Effector memory CD8-positive, alpha-beta T cell (primary cell): ENCODE measurements at regions not wholly inside any gene's neighbourhood (a gene's known extent, or its start where the extent isn't known, plus 50 kb on each side); places are given as distances from the start of the nearest gene placed in this dataset.

Source experiments
- ATAC-seq: fragments of 150-1000 bp; cut with Tn5 transposase; replicated peaks from 2 replicates; pipeline ENCODE4 v1.10.0; 2021; ENCODE audit warnings: mild to moderate bottlenecking, moderate library complexity
- DNase-seq, 3 experiments: peaks; one replicate each; pipeline ENCODE4 v3.0.0; 2021
- H3K27ac Mint-ChIP-seq, 2 donors: one replicate each; pipeline ENCODE4 v1.8.0; 2022; ENCODE audit warnings: mild to moderate bottlenecking in 2 of 2, mixed read lengths in 2 of 2, moderate library complexity in 2 of 2
- H3K27me3 Mint-ChIP-seq, 2 donors: one replicate each; pipeline ENCODE4 v1.8.0; 2022; ENCODE audit warnings: mixed read lengths in 2 of 2
- H3K36me3 Mint-ChIP-seq: one replicate; pipeline ENCODE4 v1.8.0; 2022; ENCODE audit warnings: mild to moderate bottlenecking, moderate library complexity, mixed read lengths; ENCODE audit not compliant: insufficient read depth
- H3K4me1 Mint-ChIP-seq, 2 donors: one replicate each; pipeline ENCODE4 v1.8.0; 2022; ENCODE audit warnings: low read depth in 2 of 2, mixed read lengths in 2 of 2
- H3K4me3 Mint-ChIP-seq, 2 donors: one replicate each; pipeline ENCODE4 v1.8.0; 2022; ENCODE audit warnings: mild to moderate bottlenecking in 2 of 2, mixed read lengths in 2 of 2, moderate library complexity in 2 of 2
- H3K9me3 Mint-ChIP-seq, 2 donors: one replicate each; pipeline ENCODE4 v1.8.0; 2022; ENCODE audit warnings: mixed read lengths in 2 of 2

- Mint-ChIP-seq H3K4me1 (no peaks in the 10 kb centered on the region), H3K36me3 (no peaks in the 10 kb centered on the region), H3K27ac (no peak overlapping the region), H3K4me3 (no peak overlapping the region), H3K27me3 (no peaks in the 10 kb centered on the region), H3K9me3 (peaks cover 1 to 4% of the 10 kb centered on the region in 2 donors)
- ATAC-seq: no peak
- DNase-seq: no peak
Observed at GRCh38 chr3:34859746-34860145, 779.6 kb upstream of the ARPP21 start.

GRCh38 chr3:34862456-34862855 lies 776.9 kb upstream of the ARPP21 start:
- H3K27me3 Mint-ChIP-seq: no peaks in the 10 kb centered on the region
- H3K27ac Mint-ChIP-seq: no peak overlapping the region
- ATAC-seq: no peak
- no peaks in the 10 kb centered on the region for H3K36me3 Mint-ChIP-seq
- H3K4me1 Mint-ChIP-seq: no peaks in the 10 kb centered on the region
- no peak for DNase-seq
- H3K9me3 Mint-ChIP-seq: peaks cover 0 to 1% of the 10 kb centered on the region in 2 donors
- no peak overlapping the region for H3K4me3 Mint-ChIP-seq

DNA sequence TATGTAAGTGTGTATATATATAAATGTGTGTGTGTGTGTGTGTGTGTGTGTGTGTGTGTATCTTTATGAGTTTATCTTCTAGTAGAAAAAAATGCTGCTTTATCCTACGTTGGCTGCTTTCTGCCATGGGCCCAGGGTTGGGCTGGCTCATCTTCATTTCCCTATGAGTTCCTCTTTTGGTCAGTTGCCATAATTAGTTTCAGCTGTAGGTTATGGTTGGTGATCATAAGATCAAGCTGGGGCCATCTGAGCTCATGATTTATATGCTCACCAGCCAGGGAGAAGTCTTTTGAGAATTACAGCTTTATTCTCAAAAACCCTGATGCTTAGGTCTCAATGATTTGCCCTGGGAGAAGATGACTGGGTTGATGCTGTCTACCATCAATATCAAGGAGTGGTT lies 775.8 kb upstream of the ARPP21 start:
- Mint-ChIP-seq H3K4me1 (no peaks in the 10 kb centered on the region), H3K9me3 (peaks cover 2 to 5% of the 10 kb centered on the region in 2 donors), H3K27me3 (no peaks in the 10 kb centered on the region), H3K4me3 (no peak overlapping the region), H3K27ac (no peak overlapping the region), H3K36me3 (no peaks in the 10 kb centered on the region)
- ATAC-seq (no peak), DNase-seq (no peak)

DNA sequence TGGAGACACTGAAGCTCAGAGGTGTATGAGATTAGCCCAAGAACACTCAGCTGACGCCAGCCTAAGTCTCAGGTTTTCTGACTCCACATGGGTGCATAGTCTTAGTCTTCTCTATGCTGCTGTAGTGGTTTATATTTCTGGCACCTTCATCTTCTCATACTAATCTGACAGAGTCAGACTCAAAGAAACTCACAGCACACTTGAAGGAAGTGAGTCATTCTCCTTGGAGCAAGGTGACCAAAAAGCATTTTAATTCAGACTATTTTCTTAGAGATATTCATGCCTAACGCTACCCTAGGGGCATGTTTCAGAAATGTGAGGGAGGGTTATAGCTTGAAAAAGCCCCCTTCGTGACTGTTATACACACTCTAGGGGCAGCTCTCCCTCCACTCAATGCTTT lies 775.3 kb upstream of the ARPP21 start:
- DNase-seq (no peak), ATAC-seq (no peak)
- H3K4me3 Mint-ChIP-seq: no peak overlapping the region
- H3K4me1 Mint-ChIP-seq: no peaks in the 10 kb centered on the region
- no peak overlapping the region for H3K27ac Mint-ChIP-seq
- peaks cover 3 to 10% of the 10 kb centered on the region in 2 donors for H3K9me3 Mint-ChIP-seq
- H3K36me3 Mint-ChIP-seq: no peaks in the 10 kb centered on the region
- H3K27me3 Mint-ChIP-seq: no peaks in the 10 kb centered on the region

DNA sequence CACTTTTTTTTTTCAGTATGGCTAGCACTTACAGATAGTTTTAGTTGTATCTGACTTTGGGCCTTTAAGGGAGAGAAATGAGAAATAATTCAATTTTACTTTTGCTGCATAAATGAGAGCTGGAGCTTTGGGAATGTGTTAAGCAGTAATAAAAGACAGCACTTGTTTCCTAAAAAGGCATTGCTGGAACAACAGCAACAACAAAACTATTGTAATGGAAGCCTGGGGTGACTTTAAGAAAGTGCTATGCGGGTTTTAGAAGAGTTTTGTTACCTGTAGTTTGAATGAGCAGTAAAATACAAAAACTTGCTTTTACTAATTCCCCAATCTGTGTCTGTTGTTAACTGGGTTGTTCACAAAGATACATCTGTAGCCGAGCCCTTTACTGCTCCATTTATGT lies 774.0 kb upstream of the ARPP21 start:
- Mint-ChIP-seq H3K27ac (no peak overlapping the region), H3K27me3 (no peaks in the 10 kb centered on the region), H3K9me3 (peaks cover 4 to 17% of the 10 kb centered on the region in 2 donors), H3K36me3 (no peaks in the 10 kb centered on the region), H3K4me3 (no peak overlapping the region), H3K4me1 (no peaks in the 10 kb centered on the region)
- no peak for ATAC-seq
- DNase-seq: no peak

DNA sequence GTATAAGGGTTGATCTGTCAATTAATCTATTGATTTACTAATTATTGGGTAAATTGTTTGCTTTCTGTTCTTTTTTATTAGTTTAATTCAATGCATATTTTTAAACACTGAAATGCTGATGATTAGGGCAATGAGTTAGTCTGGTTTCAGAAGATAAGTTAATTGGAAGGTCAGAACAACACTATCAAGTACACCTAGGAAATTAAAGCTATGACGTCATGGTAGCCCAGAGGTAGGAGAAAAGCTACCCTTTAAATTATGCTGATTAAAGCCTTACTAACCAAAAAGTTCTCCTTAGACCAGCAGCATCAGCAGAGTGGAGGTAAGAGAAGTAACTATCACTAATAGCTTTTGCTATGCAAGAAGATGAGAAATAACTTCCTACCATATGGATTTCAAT lies 770.4 kb upstream of the ARPP21 start:
- ATAC-seq: no peak

GRCh38 chr3:34869696-34870095 lies 769.6 kb upstream of the ARPP21 start:
- Mint-ChIP-seq H3K9me3 (peaks cover 6 to 17% of the 10 kb centered on the region in 2 donors), H3K27me3 (no peaks in the 10 kb centered on the region), H3K36me3 (no peaks in the 10 kb centered on the region), H3K4me3 (no peak overlapping the region), H3K27ac (no peak overlapping the region), H3K4me1 (no peaks in the 10 kb centered on the region)
- DNase-seq (no peak), ATAC-seq (no peak)

More for the DNA sequence above, 770.4 kb upstream of the ARPP21 start:
- Mint-ChIP-seq H3K36me3 (no peaks in the 10 kb centered on the region), H3K27me3 (no peaks in the 10 kb centered on the region), H3K27ac (no peak overlapping the region), H3K9me3 (peaks cover 6 to 17% of the 10 kb centered on the region in 2 donors), H3K4me1 (no peaks in the 10 kb centered on the region), H3K4me3 (no peak overlapping the region)
- DNase-seq: no peak

DNA sequence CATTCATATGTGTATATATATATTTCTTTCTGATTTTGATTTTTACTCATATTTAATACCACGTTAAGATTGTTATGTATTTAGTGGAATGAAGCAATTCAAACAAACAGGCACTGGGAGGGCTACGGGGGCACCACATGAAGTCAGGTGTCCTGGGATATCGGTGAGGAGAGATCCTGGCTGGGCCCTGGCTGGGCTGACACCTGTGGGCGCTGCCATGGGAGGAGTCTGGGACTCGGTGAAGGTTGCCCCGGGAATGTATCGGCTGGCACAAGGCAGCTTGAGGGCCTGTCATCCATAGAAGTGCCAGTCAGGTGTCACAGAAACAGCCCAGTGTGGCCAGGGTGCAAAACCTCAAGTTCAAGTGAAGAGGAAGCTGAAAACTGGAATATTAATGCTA lies 766.9 kb upstream of the ARPP21 start:
- DNase-seq: no peak
- H3K4me3 Mint-ChIP-seq: no peak overlapping the region
- no peaks in the 10 kb centered on the region for H3K36me3 Mint-ChIP-seq
- peaks cover 6 to 17% of the 10 kb centered on the region in 2 donors for H3K9me3 Mint-ChIP-seq
- no peak for ATAC-seq
- H3K27ac Mint-ChIP-seq: no peak overlapping the region
- H3K4me1 Mint-ChIP-seq: no peaks in the 10 kb centered on the region
- no peaks in the 10 kb centered on the region for H3K27me3 Mint-ChIP-seq

- H3K36me3 Mint-ChIP-seq: no peaks in the 10 kb centered on the region
- H3K4me1 Mint-ChIP-seq: no peaks in the 10 kb centered on the region
- DNase-seq (no peak), ATAC-seq (no peak)
- H3K27ac Mint-ChIP-seq: no peak overlapping the region
- no peak overlapping the region for H3K4me3 Mint-ChIP-seq
- H3K9me3 Mint-ChIP-seq: no peaks in the 10 kb centered on the region
- H3K27me3 Mint-ChIP-seq: no peaks in the 10 kb centered on the region
Observed at GRCh38 chr3:34876997-34877396, 762.3 kb upstream of the ARPP21 start.

DNA sequence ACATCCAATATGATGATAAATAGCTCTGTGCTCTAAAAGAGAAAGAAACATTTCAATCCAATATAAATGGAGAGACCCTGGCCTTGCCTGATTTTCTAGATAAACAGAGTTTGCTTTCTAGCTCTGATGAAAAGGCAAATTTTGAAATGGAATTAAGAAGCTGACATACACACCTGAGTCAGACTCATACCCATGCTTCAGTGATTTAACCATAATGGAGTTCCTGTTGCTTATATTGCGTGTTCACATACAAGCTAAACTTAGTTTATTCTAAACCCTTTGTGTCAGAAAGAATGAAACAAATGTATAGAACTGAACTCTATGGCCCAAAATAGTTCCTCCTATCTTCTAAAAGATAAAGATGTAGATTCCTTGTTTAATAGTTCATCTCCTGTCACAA lies 760.8 kb upstream of the ARPP21 start:
- no peaks in the 10 kb centered on the region for H3K9me3 Mint-ChIP-seq
- DNase-seq (no peak), ATAC-seq (no peak)
- H3K4me1 Mint-ChIP-seq: no peaks in the 10 kb centered on the region
- no peaks in the 10 kb centered on the region for H3K27me3 Mint-ChIP-seq
- no peaks in the 10 kb centered on the region for H3K36me3 Mint-ChIP-seq
- no peak overlapping the region for H3K27ac Mint-ChIP-seq
- no peak overlapping the region for H3K4me3 Mint-ChIP-seq

DNA sequence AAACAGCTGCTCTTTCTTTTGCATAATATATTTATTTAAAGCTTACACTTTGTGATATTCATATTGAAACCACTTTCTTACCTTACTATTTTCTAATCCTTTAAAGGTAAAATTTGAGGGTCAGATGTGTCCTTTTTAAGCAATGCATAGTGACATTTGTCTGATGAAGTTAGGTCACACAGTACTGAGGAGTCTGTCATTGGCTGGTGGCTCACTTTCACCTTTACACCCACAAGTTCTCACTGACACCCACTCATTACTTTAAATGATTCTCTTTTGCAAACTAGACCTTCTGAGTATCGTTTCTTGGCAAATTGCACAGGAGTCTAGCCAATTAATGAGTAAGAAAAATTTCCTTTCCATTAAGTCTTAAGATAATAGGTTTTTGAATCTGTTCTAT lies 758.3 kb upstream of the ARPP21 start:
- no peak overlapping the region for H3K27ac Mint-ChIP-seq
- H3K36me3 Mint-ChIP-seq: no peaks in the 10 kb centered on the region
- no peak overlapping the region for H3K4me3 Mint-ChIP-seq
- DNase-seq: no peak
- no peak for ATAC-seq
- H3K27me3 Mint-ChIP-seq: no peaks in the 10 kb centered on the region
- peaks cover 0 to 4% of the 10 kb centered on the region in 2 donors for H3K9me3 Mint-ChIP-seq
- no peaks in the 10 kb centered on the region for H3K4me1 Mint-ChIP-seq

DNA sequence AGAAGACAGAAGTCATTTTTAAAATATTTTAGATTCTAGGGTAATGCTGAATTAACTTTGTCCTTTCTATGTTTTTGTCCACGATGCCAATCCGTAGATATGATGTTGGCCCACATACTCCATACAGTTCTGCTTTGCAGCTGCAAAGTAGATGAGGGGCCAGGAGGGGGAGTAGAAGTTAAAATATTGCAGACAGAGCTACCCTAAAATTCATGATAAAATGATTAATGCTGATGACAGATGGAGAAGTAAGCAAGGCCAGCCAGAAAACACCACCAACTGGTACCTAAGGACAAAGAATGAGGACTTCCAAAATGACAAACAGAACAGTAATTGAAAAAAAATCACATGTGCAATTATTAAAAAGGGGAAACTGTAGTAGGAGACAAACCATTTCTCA lies 756.6 kb upstream of the ARPP21 start:
- H3K36me3 Mint-ChIP-seq: no peaks in the 10 kb centered on the region
- H3K4me3 Mint-ChIP-seq: no peak overlapping the region

DNA sequence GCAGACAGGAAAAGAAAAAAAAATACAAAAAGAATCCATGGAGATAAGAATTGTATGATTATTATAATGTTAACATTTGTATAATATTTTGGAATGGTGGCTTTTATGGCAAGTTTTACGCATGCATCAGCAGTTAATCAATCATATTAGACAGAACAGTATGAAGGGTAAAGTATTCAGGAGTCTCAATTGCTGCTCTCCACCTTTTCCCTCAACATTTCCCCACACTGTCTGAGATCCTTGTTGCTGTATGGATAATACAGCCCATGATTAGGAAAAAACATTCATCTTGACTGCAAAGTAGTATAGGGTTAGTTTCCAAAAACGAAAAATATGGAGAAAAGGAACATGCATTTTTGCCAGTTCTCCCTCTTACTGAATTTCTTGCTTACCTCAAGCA lies 755.3 kb upstream of the ARPP21 start:
- peaks cover 2 to 4% of the 10 kb centered on the region in 2 donors for H3K9me3 Mint-ChIP-seq
- no peaks in the 10 kb centered on the region for H3K27me3 Mint-ChIP-seq
- ATAC-seq (no peak), DNase-seq (no peak)
- H3K27ac Mint-ChIP-seq: no peak overlapping the region
- H3K36me3 Mint-ChIP-seq: peaks cover 3% of the 10 kb centered on the region
- no peak overlapping the region for H3K4me3 Mint-ChIP-seq
- H3K4me1 Mint-ChIP-seq: no peaks in the 10 kb centered on the region

More for the DNA sequence above, 756.6 kb upstream of the ARPP21 start:
- ATAC-seq (no peak), DNase-seq (no peak)
- Mint-ChIP-seq H3K9me3 (peaks cover 0 to 4% of the 10 kb centered on the region in 2 donors), H3K27me3 (no peaks in the 10 kb centered on the region), H3K4me1 (no peaks in the 10 kb centered on the region), H3K27ac (no peak overlapping the region)

DNA sequence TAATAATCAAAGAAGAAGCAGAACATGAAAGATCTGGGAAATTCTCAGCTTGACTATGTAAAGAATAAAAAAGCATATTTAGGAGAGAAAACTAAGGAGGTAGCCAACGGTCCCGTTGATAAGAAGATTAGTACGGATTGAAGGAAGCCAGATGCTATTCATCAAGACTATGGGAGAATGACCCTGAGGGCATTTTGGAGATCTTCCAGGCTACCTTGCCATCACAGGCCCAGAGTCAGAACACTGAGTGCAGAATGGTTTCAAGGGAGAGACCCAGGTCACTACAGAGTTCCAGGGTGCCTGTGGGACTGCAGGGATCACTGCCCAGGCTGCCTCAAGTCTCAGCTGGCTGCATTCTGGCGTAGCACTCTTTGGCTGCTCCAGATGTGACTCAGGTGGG lies 752.9 kb upstream of the ARPP21 start:
- no peaks in the 10 kb centered on the region for H3K4me1 Mint-ChIP-seq
- H3K36me3 Mint-ChIP-seq: peaks cover 3% of the 10 kb centered on the region
- no peak for DNase-seq
- no peaks in the 10 kb centered on the region for H3K27me3 Mint-ChIP-seq
- H3K27ac Mint-ChIP-seq: no peak overlapping the region
- H3K4me3 Mint-ChIP-seq: no peak overlapping the region
- no peak for ATAC-seq
- H3K9me3 Mint-ChIP-seq: peaks cover 4 to 7% of the 10 kb centered on the region in 2 donors

DNA sequence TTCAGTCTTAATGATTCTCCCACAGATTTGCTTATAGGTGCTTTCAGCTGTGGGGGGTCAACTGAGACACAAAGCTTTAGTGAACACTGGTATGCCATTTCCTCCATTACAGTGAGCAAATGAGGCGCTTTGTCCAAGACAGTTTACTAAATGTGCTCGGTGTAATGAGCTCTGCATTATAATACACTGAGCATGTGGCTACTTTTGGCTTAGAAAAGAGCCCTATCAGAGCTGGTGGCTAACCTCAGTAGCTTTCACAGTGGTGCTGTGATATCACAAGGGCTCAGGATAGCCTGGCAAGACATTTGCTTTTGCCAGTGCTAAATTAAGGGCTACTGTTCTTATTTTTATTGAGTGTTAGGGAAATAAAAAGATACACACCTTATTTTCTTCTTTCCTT lies 749.7 kb upstream of the ARPP21 start:
- Mint-ChIP-seq H3K27me3 (no peaks in the 10 kb centered on the region), H3K4me1 (no peaks in the 10 kb centered on the region), H3K27ac (no peak overlapping the region), H3K36me3 (peaks cover 3% of the 10 kb centered on the region), H3K9me3 (peaks cover 6 to 12% of the 10 kb centered on the region in 2 donors), H3K4me3 (no peak overlapping the region)
- ATAC-seq: no peak
- DNase-seq: no peak
